ENCODE measurements at regions not wholly inside any gene's neighbourhood (a gene's known extent, or its start where the extent isn't known, plus 50 kb on each side); places are given as distances from the start of the nearest gene placed in this dataset.
"Not testable (repeated sequence)": the region's sequence is repeated elsewhere in the genome, so short reads cannot be mapped to it uniquely, and the experiment has no call there.

DNA sequence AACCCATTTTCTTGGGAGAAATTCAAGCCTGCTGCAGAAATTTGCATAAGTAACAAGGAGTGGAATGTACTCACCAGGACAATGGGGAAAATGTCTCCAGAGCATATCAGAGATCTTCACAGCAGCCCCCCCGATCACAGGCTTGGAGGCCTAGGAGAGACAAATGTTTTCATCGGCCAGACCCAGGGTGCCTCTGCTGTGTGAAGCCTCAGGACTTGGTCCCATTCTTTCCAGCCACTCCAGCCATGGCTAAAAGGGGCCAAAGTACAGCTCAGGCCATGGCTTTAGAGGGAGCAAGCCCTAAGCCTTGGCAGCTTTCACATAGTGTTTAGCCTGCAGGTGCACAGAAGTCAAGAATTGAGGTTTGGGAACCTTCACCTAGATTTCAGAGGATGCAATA is 1463.0 kb downstream of the HACE1 start:
- Histone ChIP-seq H3K4me3 (no peak overlapping the region), H3K4me1 (no peaks in the 10 kb centered on the region), H3K27ac (no peak overlapping the region), H3K9me3 (replicated peaks) (no peaks in the 10 kb centered on the region), H3K27me3 (no peaks in the 10 kb centered on the region), H3K36me3 (no peaks in the 10 kb centered on the region)
- DNase-seq: no peak

DNA sequence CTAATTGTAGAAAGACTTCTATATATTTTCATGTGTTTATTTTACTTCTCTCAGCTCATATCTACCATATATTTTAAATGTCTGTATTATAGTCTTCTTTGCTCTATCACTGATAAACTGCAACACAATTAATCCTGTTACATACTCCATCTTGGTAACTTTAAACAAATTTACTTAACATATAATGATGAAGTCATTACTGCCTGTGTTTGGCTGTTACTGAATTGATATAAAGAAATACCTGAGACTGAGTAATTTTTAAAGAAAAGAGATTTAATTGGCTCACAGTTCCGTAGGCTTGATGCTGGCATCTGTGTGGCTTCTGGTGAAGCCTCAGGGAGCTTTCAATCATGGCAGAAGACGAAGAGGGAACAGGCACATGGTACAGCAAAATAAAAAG is 1480.4 kb downstream of the HACE1 start:
- no peak for DNase-seq
- no peak overlapping the region for H3K27ac ChIP-seq
- no peaks in the 10 kb centered on the region for H3K27me3 ChIP-seq
- H3K4me3 ChIP-seq: no peak overlapping the region
- no peaks in the 10 kb centered on the region for H3K36me3 ChIP-seq
- H3K4me1 ChIP-seq: no peaks in the 10 kb centered on the region
- no peaks in the 10 kb centered on the region for H3K9me3 ChIP-seq (replicated peaks)

- Histone ChIP-seq H3K9me3 (replicated peaks) (no peaks in the 10 kb centered on the region), H3K36me3 (no peaks in the 10 kb centered on the region), H3K4me1 (no peaks in the 10 kb centered on the region), H3K4me3 (no peak overlapping the region), H3K27me3 (no peaks in the 10 kb centered on the region), H3K27ac (no peak overlapping the region)
- no peak for DNase-seq
These were observed 1492.5 kb downstream of the HACE1 start for GRCh38 chr6:103367212-103367611.

DNA sequence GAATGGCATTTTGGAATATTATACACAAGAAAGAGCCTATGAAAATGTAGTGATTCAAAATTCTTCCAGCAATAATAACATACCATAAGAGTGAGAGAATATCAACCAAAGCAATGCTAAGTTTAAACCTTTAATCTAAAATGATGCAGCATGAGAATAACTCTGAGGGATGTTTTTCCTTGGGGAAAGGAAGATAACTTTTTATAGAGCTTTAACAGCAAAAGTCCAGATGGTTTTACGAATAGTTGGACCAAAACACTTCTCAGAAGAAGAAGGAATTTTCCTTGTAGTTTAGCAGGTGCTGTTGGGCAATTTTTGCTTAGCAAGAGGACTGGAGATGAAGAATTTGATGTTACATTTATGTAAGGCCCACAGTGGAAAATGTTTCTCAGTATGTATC is 1503.2 kb downstream of the HACE1 start:
- DNase-seq: no peak
- Histone ChIP-seq H3K4me3 (no peak overlapping the region), H3K27ac (no peak overlapping the region), H3K4me1 (no peaks in the 10 kb centered on the region), H3K27me3 (no peaks in the 10 kb centered on the region), H3K36me3 (no peaks in the 10 kb centered on the region), H3K9me3 (replicated peaks) (no peaks in the 10 kb centered on the region)

GRCh38 chr6:103344554-103345163 is 1515.1 kb downstream of the HACE1 start:
- Histone ChIP-seq H3K9me3 (replicated peaks) (no peaks in the 10 kb centered on the region), H3K27ac (no peak overlapping the region), H3K27me3 (no peaks in the 10 kb centered on the region), H3K4me3 (no peak overlapping the region), H3K36me3 (no peaks in the 10 kb centered on the region), H3K4me1 (no peaks in the 10 kb centered on the region)
- DNase-seq: no peak

DNA sequence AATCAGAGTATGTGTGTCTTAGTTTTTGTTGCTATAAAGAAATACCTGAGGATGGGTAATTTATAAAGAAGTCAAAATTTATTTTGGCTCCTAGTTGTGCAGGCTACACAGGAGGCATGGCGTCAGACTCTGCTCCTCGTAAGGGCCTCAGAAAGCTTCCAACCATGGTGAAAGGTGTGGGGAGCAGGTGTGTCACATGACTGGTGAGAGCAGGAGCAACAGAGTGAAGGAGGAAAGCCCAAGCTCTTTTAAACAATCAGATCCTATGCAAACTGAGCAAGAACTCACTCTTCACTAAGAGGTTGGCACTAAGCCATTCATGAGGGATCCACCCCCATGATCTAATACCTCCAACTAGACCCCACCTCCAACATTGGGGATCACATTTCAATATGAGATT is 1524.3 kb downstream of the HACE1 start:
- H3K27ac ChIP-seq: no peak overlapping the region
- DNase-seq: peak in 1 of 2 experiments; percentile 10
- no peak overlapping the region for H3K4me3 ChIP-seq
- no peaks in the 10 kb centered on the region for H3K4me1 ChIP-seq
- peaks cover 2% of the 10 kb centered on the region; the same call in 1 of the 2 replicates for H3K27me3 ChIP-seq
- H3K9me3 ChIP-seq (replicated peaks): no peaks in the 10 kb centered on the region
- no peaks in the 10 kb centered on the region; the same call in 1 of the 2 replicates for H3K36me3 ChIP-seq

DNA sequence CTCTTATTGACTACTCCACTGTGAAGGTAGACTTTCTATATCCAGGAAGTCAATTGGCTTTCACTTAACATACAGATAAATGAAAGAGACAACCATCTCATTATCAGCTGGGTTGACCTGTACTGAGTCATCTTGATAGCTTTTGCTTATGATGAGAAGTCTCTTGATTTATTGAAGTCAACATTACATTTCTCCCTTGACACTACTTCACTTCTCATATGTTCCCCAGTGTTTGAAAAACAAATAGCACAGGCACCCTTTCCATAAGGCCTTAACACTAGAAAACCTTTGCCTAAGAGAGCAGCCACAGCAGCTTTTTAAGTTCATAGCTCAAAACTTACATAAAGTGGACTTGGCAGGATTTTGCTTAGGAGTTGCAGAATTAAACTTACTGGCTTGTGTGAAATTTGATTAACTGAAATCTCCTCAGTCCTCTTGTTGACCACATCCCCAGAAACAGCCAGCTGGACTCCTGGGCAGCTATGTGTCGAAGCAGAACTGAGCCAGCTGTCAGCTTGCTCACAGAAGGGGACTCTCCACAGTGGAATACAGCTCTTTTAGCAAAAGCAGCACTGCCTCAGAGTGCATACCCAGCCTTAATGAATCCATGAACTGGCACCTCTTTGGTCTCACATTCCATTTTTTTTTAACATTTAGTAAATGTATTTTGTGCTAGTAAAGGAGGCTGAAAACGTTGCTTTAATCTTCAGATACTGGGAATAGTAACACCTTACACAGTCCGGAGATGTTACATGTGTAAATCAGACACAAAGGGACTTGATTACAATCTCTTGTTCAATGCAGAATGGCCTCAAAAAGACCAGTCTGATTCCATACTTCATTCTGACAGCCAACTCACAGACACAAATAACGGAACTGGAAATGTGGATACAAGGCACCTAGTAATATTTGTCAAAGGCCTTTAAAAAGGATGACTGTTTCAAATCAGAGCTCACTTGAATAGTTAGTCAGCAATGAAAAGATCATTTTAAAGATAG is 1532.7 kb downstream of the HACE1 start:
- no peaks in the 10 kb centered on the region for H3K9me3 ChIP-seq (replicated peaks)
- no peaks in the 10 kb centered on the region for H3K4me1 ChIP-seq
- no peak overlapping the region for H3K4me3 ChIP-seq
- no peak overlapping the region for H3K27ac ChIP-seq
- DNase-seq: peak in 1 of 2 experiments; percentile 9
- H3K27me3 ChIP-seq: 0 out of 2 replicates have a peak, but pooled peaks cover 3% of the 10 kb centered on the region
- no peaks in the 10 kb centered on the region for H3K36me3 ChIP-seq

GRCh38 chr6:103313432-103313831 is 1546.3 kb downstream of the HACE1 start:
- Histone ChIP-seq H3K36me3 (no peaks in the 10 kb centered on the region), H3K27me3 (no peaks in the 10 kb centered on the region), H3K9me3 (replicated peaks) (no peaks in the 10 kb centered on the region), H3K4me3 (no peak overlapping the region), H3K4me1 (no peaks in the 10 kb centered on the region), H3K27ac (no peak overlapping the region)
- no peak for DNase-seq

- H3K27ac ChIP-seq; H3K9me3 ChIP-seq (replicated peaks); H3K27me3 ChIP-seq; DNase-seq; H3K4me1 ChIP-seq; H3K36me3 ChIP-seq; H3K4me3 ChIP-seq: not testable (repeated sequence)
These were observed 1565.3 kb downstream of the HACE1 start for GRCh38 chr6:103294376-103294775.

GRCh38 chr6:103284835-103285234 is 1574.9 kb downstream of the HACE1 start:
- Histone ChIP-seq H3K4me1 (no peaks in the 10 kb centered on the region), H3K36me3 (no peaks in the 10 kb centered on the region)

GRCh38 chr6:103280417-103280816 is 1579.3 kb downstream of the HACE1 start:
- Histone ChIP-seq H3K4me3 (no peak overlapping the region), H3K27me3 (no peaks in the 10 kb centered on the region), H3K4me1 (no peaks in the 10 kb centered on the region), H3K36me3 (no peaks in the 10 kb centered on the region), H3K9me3 (replicated peaks) (no peaks in the 10 kb centered on the region), H3K27ac (no peak overlapping the region)
- DNase-seq: no peak

More at GRCh38 chr6:103284835-103285234, 1574.9 kb downstream of the HACE1 start:
- Histone ChIP-seq H3K27ac (no peak overlapping the region), H3K9me3 (replicated peaks) (no peaks in the 10 kb centered on the region), H3K27me3 (no peaks in the 10 kb centered on the region), H3K4me3 (no peak overlapping the region)
- no peak for DNase-seq

DNA sequence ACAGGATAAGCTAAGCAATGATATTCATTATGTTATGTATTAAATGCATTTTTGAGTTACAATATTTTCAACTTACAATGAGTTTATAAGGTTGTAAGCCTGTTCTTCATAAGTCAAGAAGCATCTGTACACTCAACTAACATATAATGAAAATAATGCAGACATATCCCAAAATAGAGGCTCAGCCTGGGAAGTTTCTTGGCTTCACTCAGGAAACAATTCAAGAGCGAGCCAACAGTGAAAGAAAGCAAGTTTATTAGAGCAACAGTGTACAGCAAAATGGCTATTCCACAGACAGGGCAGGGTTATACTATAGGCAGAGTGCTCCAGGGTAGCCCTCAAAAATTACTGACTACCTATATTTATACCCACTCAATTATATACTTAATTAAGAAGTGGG is 1581.8 kb downstream of the HACE1 start:
- H3K27ac ChIP-seq: no peak overlapping the region
- no peaks in the 10 kb centered on the region for H3K4me1 ChIP-seq
- H3K9me3 ChIP-seq (replicated peaks): no peaks in the 10 kb centered on the region
- no peak overlapping the region for H3K4me3 ChIP-seq
- H3K36me3 ChIP-seq: no peaks in the 10 kb centered on the region
- no peaks in the 10 kb centered on the region for H3K27me3 ChIP-seq
- DNase-seq: no peak

DNA sequence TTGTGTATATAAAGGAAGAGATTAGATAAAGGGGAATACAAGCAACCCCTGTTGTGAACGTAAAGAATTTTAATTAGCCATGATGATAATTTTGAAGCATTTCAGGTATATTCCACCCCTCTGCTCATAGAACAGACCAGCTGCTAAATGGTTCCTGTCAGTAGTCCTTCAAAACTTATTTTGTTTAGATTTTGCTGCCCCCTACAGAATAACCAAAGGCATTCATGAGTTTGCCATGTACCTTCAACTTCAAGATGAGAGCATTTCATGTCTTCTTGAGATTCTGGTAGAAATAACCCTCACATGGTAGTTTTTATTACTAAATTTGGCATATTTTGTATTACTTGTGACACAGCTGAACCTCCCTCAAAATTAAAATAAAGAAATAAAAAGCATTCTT is 1586.7 kb downstream of the HACE1 start:
- peak in 1 of 2 experiments; percentile 27 for DNase-seq
- Histone ChIP-seq H3K36me3 (no peaks in the 10 kb centered on the region), H3K27ac (no peak overlapping the region), H3K9me3 (replicated peaks) (no peaks in the 10 kb centered on the region), H3K4me1 (no peaks in the 10 kb centered on the region), H3K4me3 (no peak overlapping the region), H3K27me3 (no peaks in the 10 kb centered on the region)

- no peak for DNase-seq
- no peaks in the 10 kb centered on the region for H3K36me3 ChIP-seq
- H3K27me3 ChIP-seq: no peaks in the 10 kb centered on the region
- no peak overlapping the region for H3K4me3 ChIP-seq
- H3K9me3 ChIP-seq (replicated peaks): no peaks in the 10 kb centered on the region
- no peaks in the 10 kb centered on the region for H3K4me1 ChIP-seq
- H3K27ac ChIP-seq: no peak overlapping the region
These were observed 1590.1 kb downstream of the HACE1 start for GRCh38 chr6:103269581-103269980.

- Histone ChIP-seq H3K4me3 (no peak overlapping the region), H3K9me3 (replicated peaks) (no peaks in the 10 kb centered on the region), H3K27me3 (no peaks in the 10 kb centered on the region), H3K27ac (no peak overlapping the region), H3K4me1 (no peaks in the 10 kb centered on the region), H3K36me3 (no peaks in the 10 kb centered on the region)
- DNase-seq: no peak
These were observed 1591.4 kb downstream of the HACE1 start for GRCh38 chr6:103268335-103268734.
